DMS53 (cell line): ENCODE measurements at regions not wholly inside any gene's neighbourhood (a gene's known extent, or its start where the extent isn't known, plus 50 kb on each side); places are given as distances from the start of the nearest gene placed in this dataset.
"Not testable (repeated sequence)": the region's sequence is repeated elsewhere in the genome, so short reads cannot be mapped to it uniquely, and the experiment has no call there.

Experiments
- DNase-seq: peaks from one replicate; lab custom pipeline; 2025; lab: John Stamatoyannopoulos, UW

- not testable (repeated sequence) for DNase-seq
These were observed 76.2 kb upstream of the RFLNA start for GRCh38 chr12:124218650-124219049.

GRCh38 chr12:124222368-124223245 lies 72.3 kb upstream of the RFLNA start:
- no peak for DNase-seq

DNA sequence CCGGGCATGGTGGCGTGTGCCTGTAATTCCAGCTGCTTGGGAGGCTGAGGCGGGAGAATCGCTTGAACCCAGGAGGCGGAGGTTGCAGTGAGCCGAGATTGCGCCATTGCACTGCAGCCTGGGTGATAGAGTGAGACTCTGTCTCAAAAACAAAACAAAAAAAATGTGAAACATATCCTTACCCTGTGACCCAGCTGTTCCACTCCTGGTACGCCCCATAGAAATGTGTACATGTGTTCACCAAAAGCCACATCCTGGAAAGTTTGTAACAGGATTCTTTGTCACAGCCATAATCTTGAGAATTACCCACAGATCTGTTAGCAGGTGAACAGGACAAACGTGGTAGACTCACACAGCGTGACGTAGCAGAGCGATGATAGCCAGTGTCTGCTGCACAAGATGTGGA lies 71.2 kb upstream of the RFLNA start:
- not testable (repeated sequence) for DNase-seq

- no peak for DNase-seq
These were observed 70.3 kb upstream of the RFLNA start for GRCh38 chr12:124224535-124225110.

- no peak for DNase-seq
These were observed 69.2 kb upstream of the RFLNA start for GRCh38 chr12:124225730-124226129.

GRCh38 chr12:124227951-124228711 lies 66.8 kb upstream of the RFLNA start:
- no peak for DNase-seq

DNA sequence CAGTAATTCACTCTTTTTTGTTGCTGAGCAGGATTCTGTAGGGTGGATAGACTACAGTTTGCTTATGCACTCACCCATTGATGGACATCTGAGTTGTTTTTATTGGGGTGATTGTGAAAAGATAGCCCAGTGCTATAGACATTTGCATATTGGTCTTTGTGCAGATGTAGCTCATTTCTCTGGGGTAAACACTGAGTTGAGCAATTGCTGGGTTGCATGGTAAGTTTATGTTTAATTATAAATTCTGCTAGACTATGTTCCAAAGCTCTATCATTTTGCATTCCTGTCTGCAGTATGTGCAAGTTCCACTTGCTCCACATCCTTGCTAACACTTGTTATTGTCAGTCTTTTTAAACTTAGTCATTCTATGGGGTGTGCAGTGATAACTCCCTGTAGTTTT lies 65.4 kb upstream of the RFLNA start:
- DNase-seq = no peak

- no peak for DNase-seq
These were observed 64.7 kb upstream of the RFLNA start for GRCh38 chr12:124230117-124230757.

GRCh38 chr12:124230789-124231188 lies 64.1 kb upstream of the RFLNA start:
- DNase-seq = no peak

DNA sequence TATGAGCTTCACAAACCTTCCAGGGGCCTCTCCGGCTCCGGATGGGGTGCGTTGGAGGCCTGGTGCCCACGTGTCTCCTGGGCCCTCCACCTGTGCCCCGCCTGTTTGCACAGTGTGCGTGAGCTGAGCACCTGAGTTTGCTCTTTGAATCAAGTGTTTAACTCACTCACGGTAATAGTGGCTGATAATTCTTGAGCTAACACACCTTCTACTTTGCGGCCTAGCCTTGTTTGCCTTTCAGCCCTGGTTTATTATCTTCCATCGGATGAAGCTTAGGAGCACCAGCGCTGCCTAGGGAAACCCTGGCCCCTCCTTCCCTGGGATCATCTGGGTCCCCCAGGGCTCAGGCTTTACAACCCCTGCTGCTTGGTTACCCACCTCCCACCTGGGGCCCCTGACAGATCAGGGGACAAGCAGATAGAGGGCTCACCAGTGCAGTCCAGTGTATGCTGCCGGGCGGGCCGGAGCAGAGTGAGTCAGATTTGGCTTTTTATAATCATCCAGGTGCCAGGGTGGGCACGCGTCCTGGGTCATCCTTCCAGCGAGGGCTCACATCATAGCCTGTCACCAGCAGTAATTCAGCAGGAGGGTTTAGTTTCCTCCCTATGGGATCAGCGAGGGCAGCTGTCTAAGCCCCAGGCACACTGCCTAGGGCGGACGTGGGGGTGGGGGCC lies 62.8 kb upstream of the RFLNA start:
- peak; percentile 90 for DNase-seq

- DNase-seq = no peak
These were observed 62.3 kb upstream of the RFLNA start for GRCh38 chr12:124232654-124232987.

GRCh38 chr12:124233041-124233796 lies 61.7 kb upstream of the RFLNA start:
- no peak for DNase-seq

DNA sequence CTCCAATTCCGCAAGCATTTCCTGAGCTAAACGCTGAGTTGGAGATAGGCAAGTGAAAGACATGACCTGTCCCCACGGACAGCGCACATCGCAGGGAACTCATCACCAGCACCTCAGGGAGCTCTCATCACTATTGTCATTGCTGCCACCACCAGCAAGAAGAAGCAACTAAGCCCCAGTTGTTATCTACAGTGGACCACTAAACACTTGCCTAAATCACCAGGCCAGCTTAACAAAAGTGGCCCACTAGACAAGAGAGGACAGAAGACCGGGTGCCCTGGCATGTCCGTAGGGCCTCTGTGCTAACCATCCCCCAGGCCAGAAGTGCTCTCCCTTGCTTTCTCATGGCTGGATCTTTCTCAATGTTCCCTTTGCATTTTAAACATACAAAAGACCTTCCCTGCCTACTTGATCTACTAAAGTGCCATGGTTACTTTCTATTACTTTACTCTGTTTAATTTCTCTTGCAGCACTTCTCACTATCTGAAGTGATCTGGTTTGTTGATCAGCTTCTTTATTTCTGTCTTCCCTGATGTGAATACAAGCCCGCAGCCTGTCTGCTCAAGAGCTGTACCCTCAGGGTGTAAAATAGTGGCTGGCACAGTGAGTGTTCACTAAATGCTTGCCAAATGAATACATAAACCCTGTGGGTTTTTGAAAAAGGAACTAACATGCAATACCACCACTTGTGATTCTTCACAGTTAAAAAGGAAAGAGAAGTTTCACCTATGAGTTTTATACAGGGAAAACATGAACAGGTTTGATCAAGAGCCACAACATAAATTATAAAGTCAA lies 60.9 kb upstream of the RFLNA start:
- DNase-seq = no peak

DNA sequence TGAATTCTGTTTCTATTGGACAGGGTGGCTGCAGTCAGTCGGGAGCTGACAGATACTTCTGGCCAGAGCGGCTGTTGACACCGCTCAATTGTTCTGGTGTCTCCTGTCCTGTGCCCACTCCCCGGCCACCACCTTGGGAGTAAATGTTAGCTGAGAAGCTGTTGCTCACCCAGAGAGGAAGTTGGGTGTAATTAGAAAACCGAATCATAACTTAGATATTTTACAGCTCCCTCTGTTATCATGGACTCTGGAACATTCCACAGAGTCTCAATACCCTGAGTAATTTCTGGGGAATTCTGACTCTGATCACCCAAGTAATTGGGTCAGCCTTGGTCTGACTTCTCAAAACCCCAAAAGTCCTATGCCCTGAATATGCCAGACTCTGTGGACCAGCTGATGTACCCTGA lies 58.3 kb upstream of the RFLNA start:
- DNase-seq = no peak

DNA sequence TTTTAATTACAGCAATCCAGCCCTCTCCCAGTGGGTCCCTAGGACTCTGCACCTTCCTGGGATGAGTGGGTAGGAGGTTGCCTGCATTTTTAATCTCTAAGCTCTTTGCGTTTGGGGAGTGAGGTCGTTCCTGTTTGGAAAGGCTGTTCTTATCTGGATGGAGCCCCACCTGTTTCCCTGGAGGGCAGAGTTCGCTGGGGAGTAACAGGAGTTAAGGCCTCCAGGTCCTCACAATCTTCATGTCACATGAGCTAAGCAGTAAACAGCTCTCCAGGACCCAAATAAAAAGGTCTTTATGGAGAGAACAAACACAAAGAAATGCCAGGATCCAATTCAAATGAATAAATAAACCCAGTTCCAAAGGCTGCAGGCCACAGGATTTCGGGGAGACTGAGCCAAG lies 56.0 kb upstream of the RFLNA start:
- no peak for DNase-seq

- DNase-seq = no peak
These were observed 54.4 kb upstream of the RFLNA start for GRCh38 chr12:124240493-124240892.

GRCh38 chr12:124241776-124242528 lies 52.9 kb upstream of the RFLNA start:
- DNase-seq = no peak

DNA sequence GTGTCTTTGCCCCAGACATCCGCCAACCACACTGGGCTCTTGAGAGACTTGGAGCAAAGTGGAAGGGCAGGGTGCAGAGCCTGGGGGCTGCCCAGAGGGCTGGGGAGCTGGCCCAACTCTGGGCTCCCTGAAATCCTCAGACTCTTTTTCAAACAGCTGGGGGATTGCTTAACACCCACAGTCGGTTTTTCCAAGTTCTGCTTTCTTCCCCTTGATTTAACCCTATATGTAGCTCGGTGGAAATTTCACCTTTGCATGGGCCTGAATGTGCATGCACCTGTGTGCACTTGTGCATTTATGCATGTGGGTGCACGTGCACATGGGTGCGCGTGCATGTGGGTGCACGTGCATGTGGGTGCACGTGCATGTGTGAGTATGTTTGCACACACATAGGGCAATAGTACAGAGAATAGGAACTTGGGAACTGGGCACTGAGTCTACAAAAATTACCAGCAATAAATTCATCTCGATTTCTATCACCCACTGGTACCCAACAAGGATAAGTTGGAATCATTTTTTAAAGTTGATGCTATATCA lies 52.3 kb upstream of the RFLNA start:
- DNase-seq = no peak

GRCh38 chr12:124243936-124244335 lies 51.0 kb upstream of the RFLNA start:
- no peak for DNase-seq
